Renal cortex interstitium (tissue), 11 donors: ENCODE measurements at regions not wholly inside any gene's neighbourhood (a gene's known extent, or its start where the extent isn't known, plus 50 kb on each side); places are given as distances from the start of the nearest gene placed in this dataset.

ENCODE experiments used
- DNase-seq, 11 donors: peaks; one replicate each; pipeline ENCODE4 v3.0.0-alpha.2; 2013; ENCODE audit warnings: low read depth in 9 of 11, low spot score in 4 of 11; ENCODE audit errors: extremely low read depth in 1 of 11

GRCh38 chr10:63767138-63767801 is 246.1 kb downstream of the REEP3 start:
- peak in 6 of 11 donors; percentile 7 to 25 (median 14) for DNase-seq

- no peak for DNase-seq
Observed at GRCh38 chr10:63769367-63769766, 248.2 kb downstream of the REEP3 start.

GRCh38 chr10:63770523-63770922 is 249.3 kb downstream of the REEP3 start:
- no peak for DNase-seq

- no peak for DNase-seq
Observed at GRCh38 chr10:63772491-63772890, 251.3 kb downstream of the REEP3 start.

GRCh38 chr10:63773106-63773505 is 251.9 kb downstream of the REEP3 start:
- DNase-seq = no peak

GRCh38 chr10:63773962-63774361 is 252.8 kb downstream of the REEP3 start:
- no peak for DNase-seq

- DNase-seq = no peak
Observed at GRCh38 chr10:63780101-63780500, 258.9 kb downstream of the REEP3 start.

GRCh38 chr10:63781226-63781625 is 260.0 kb downstream of the REEP3 start:
- no peak for DNase-seq

- no peak for DNase-seq
Observed at GRCh38 chr10:63783882-63784281, 262.7 kb downstream of the REEP3 start.

GRCh38 chr10:63788152-63788821 is 267.1 kb downstream of the REEP3 start:
- no peak for DNase-seq

GRCh38 chr10:63795094-63795860 is 274.1 kb downstream of the REEP3 start:
- no peak for DNase-seq

- DNase-seq = peak; percentile 54 to 82 (median 70)
Observed at GRCh38 chr10:63798599-63799498, 277.6 kb downstream of the REEP3 start.

- DNase-seq = peak in 1 of 11 donors; percentile 21
Observed at GRCh38 chr10:63799521-63800300, 278.5 kb downstream of the REEP3 start.

- DNase-seq = no peak
Observed at GRCh38 chr10:63801166-63801565, 280.0 kb downstream of the REEP3 start.

- DNase-seq = no peak
Observed at GRCh38 chr10:63806330-63806729, 285.1 kb downstream of the REEP3 start.

GRCh38 chr10:63812501-63812900 is 291.3 kb downstream of the REEP3 start:
- no peak for DNase-seq

- DNase-seq = peak in 10 of 11 donors; percentile 24 to 57 (median 44)
Observed at GRCh38 chr10:63819753-63820329, 298.6 kb downstream of the REEP3 start.

- DNase-seq = no peak
Observed at GRCh38 chr10:63822496-63822895, 301.3 kb downstream of the REEP3 start.
